ENCODE measurements at regions not wholly inside any gene's neighbourhood (a gene's known extent, or its start where the extent isn't known, plus 50 kb on each side); places are given as distances from the start of the nearest gene placed in this dataset.

GRCh38 chr20:40956542-40957264, 71.9 kb upstream of the TOP1 start:
- peak in 5 of 56 donors; percentile 6 to 18 (median 10) for DNase-seq

GRCh38 chr20:40957265-40957760, 71.3 kb upstream of the TOP1 start:
- no peak for DNase-seq

GRCh38 chr20:40958598-40958997, 70.0 kb upstream of the TOP1 start:
- DNase-seq = no peak

GRCh38 chr20:40959325-40960092, 69.1 kb upstream of the TOP1 start:
- no peak for DNase-seq

- DNase-seq = no peak
Measured at GRCh38 chr20:40960101-40960500, 68.5 kb upstream of the TOP1 start.

GRCh38 chr20:40960521-40960956, 68.1 kb upstream of the TOP1 start:
- DNase-seq = no peak

- DNase-seq = no peak
Measured at GRCh38 chr20:40961176-40961575, 67.4 kb upstream of the TOP1 start.

- DNase-seq = no peak
Measured at GRCh38 chr20:40961686-40962640, 66.7 kb upstream of the TOP1 start.

- peak in 49 of 56 donors; percentile 1 to 80 (median 38) for DNase-seq
Measured at GRCh38 chr20:40962733-40963504, 65.7 kb upstream of the TOP1 start.

GRCh38 chr20:40963505-40963845, 65.1 kb upstream of the TOP1 start:
- no peak for DNase-seq

GRCh38 chr20:40965671-40966070, 63.0 kb upstream of the TOP1 start:
- DNase-seq = no peak

GRCh38 chr20:40966103-40966502, 62.5 kb upstream of the TOP1 start:
- DNase-seq = no peak

GRCh38 chr20:40966516-40967185, 62.0 kb upstream of the TOP1 start:
- no peak for DNase-seq

GRCh38 chr20:40967700-40968099, 60.9 kb upstream of the TOP1 start:
- no peak for DNase-seq

- DNase-seq = peak in 51 of 56 donors; percentile 14 to 91 (median 52)
Measured at GRCh38 chr20:40968816-40969562, 59.6 kb upstream of the TOP1 start.

GRCh38 chr20:40970218-40970617, 58.4 kb upstream of the TOP1 start:
- DNase-seq = no peak

- DNase-seq = no peak
Measured at GRCh38 chr20:40977218-40977617, 51.4 kb upstream of the TOP1 start.

GRCh38 chr20:40978761-40979160, 49.9 kb upstream of the TOP1 start:
- DNase-seq = no peak
